GM23338 (cell line): ENCODE measurements at regions not wholly inside any gene's neighbourhood (a gene's known extent, or its start where the extent isn't known, plus 50 kb on each side); places are given as distances from the start of the nearest gene placed in this dataset.

ENCODE experiments used
- ATAC-seq: fragments of 200-7000 bp; cut with Tn5 transposase; 3 replicates; pipeline ENCODE4 v1.9.1; 2020
- DNase-seq: peaks from one replicate; pipeline ENCODE4 v3.0.0-alpha.2; 2015; ENCODE audit warnings: low spot score
- H2AFZ ChIP-seq: fragments of 200-600 bp; sonication (generic); 2 replicates; pipeline ENCODE4 v1.8.0; 2016; ENCODE audit warnings: antibody characterized with exemption, mild to moderate bottlenecking, moderate library complexity
- H3F3A ChIP-seq: fragments of 200-600 bp; sonication (generic); replicated peaks from 2 replicates; pipeline ENCODE4 v1.8.0; 2017; ENCODE audit warnings: antibody characterized with exemption, mixed run types, low read depth
- H3K27ac ChIP-seq: fragments of 200-600 bp; sonication (generic); 2 replicates; pipeline ENCODE4 v1.6.1; 2016; ENCODE audit warnings: low read depth
- H3K27me3 ChIP-seq: fragments of 200-600 bp; sonication (generic); 2 replicates; pipeline ENCODE4 v1.8.0; 2016; ENCODE audit warnings: mild to moderate bottlenecking, mixed run types, moderate library complexity; ENCODE audit not compliant: insufficient read depth
- H3K36me3 ChIP-seq: fragments of 200-600 bp; sonication (generic); 2 replicates; pipeline ENCODE4 v1.8.0; 2016; ENCODE audit warnings: mild to moderate bottlenecking; ENCODE audit not compliant: insufficient read depth
- H3K4me1 ChIP-seq: fragments of 200-600 bp; sonication (generic); 2 replicates; pipeline ENCODE4 v1.8.0; 2016; ENCODE audit warnings: mild to moderate bottlenecking, moderate library complexity; ENCODE audit not compliant: insufficient read depth
- H3K4me2 ChIP-seq: fragments of 200-600 bp; sonication (generic); 2 replicates; pipeline ENCODE4 v1.7.1; 2017; ENCODE audit warnings: mixed run types
- H3K4me3 ChIP-seq: fragments of 200-600 bp; sonication (generic); 2 replicates; pipeline ENCODE4 v1.6.1; 2016; ENCODE audit warnings: mixed run types
- H3K79me2 ChIP-seq: fragments of 200-600 bp; sonication (generic); replicated peaks from 2 replicates; pipeline ENCODE4 v1.8.0; 2017; ENCODE audit warnings: mild to moderate bottlenecking; ENCODE audit not compliant: insufficient read depth
- H3K9me2 ChIP-seq: fragments of 200-600 bp; sonication (generic); 2 replicates; pipeline ENCODE4 v1.8.0; 2017; ENCODE audit not compliant: insufficient read depth
- H4K20me1 ChIP-seq: fragments of 200-600 bp; sonication (generic); replicated peaks from 2 replicates; pipeline ENCODE4 v1.8.0; 2017; ENCODE audit warnings: mild to moderate bottlenecking; ENCODE audit not compliant: insufficient read depth
- H3K27ac Mint-ChIP-seq: 2 replicates; pipeline ENCODE4 v1.8.0; 2020; ENCODE audit warnings: inconsistent platforms, mild to moderate bottlenecking, moderate library complexity, mixed read lengths
- H3K27me3 Mint-ChIP-seq: 3 replicates; pipeline ENCODE4 v1.8.0; 2022; ENCODE audit warnings: low read depth, mild to moderate bottlenecking, moderate library complexity, mixed read lengths, inconsistent platforms; ENCODE audit not compliant: insufficient read depth, poor library complexity
- H3K36me3 Mint-ChIP-seq: 3 replicates; pipeline ENCODE4 v1.8.0; 2021; ENCODE audit warnings: low read depth, mild to moderate bottlenecking, inconsistent platforms, moderate library complexity, mixed read lengths
- H3K4me1 Mint-ChIP-seq: 3 replicates; pipeline ENCODE4 v1.8.0; 2020; ENCODE audit warnings: mild to moderate bottlenecking, inconsistent platforms, mixed read lengths
- H3K4me3 Mint-ChIP-seq: 3 replicates; pipeline ENCODE4 v1.8.0; 2021; ENCODE audit warnings: moderate library complexity, mild to moderate bottlenecking, inconsistent platforms, mixed read lengths
- H3K9me3 Mint-ChIP-seq: 3 replicates; pipeline ENCODE4 v1.8.0; 2020; ENCODE audit warnings: moderate library complexity, mild to moderate bottlenecking, inconsistent platforms, mixed read lengths
- CREB1 ChIP-seq: fragments of 250-450 bp; sonication (Bioruptor Pico); IDR thresholded peaks from 2 replicates; pipeline ENCODE4 v1.5.0; 2020; ENCODE audit warnings: low read depth, mild to moderate bottlenecking, moderate library complexity
- EZH2 ChIP-seq: fragments of 200-600 bp; sonication (generic); IDR thresholded peaks from one replicate; pipeline ENCODE4 v1.8.0; 2017; ENCODE audit warnings: antibody characterized with exemption, mild to moderate bottlenecking, low read depth; ENCODE audit not compliant: unreplicated experiment
- EZH2phosphoT487 ChIP-seq: fragments of 200-600 bp; sonication (generic); IDR thresholded peaks from one replicate; pipeline ENCODE4 v1.8.1; 2018; ENCODE audit warnings: antibody characterized with exemption; ENCODE audit not compliant: unreplicated experiment
- JUNB ChIP-seq: IDR thresholded peaks from one replicate; pipeline ENCODE4 v1.6.1; 2016; ENCODE audit warnings: antibody characterized with exemption; ENCODE audit not compliant: unreplicated experiment
- NANOG ChIP-seq: IDR thresholded peaks from 2 replicates; pipeline ENCODE4 v1.6.1; 2016; ENCODE audit warnings: antibody characterized with exemption, borderline replicate concordance
- POLR2AphosphoS5 ChIP-seq: IDR thresholded peaks from 2 replicates; pipeline ENCODE4 v1.6.1; 2016; ENCODE audit warnings: antibody characterized with exemption, low read depth
- STAT1 ChIP-seq: IDR thresholded peaks from one replicate; pipeline ENCODE4 v1.6.1; 2016; ENCODE audit warnings: antibody characterized with exemption; ENCODE audit not compliant: unreplicated experiment
- ZNF114 ChIP-seq: fragments of 250-450 bp; sonication (Bioruptor Pico); IDR thresholded peaks from 2 replicates; pipeline ENCODE4 v1.5.0; 2020; ENCODE audit warnings: mild to moderate bottlenecking, moderate library complexity
- ZNF331 ChIP-seq: fragments of 250-450 bp; sonication (Bioruptor Pico); IDR thresholded peaks from 2 replicates; pipeline ENCODE4 v1.5.0; 2020; ENCODE audit warnings: low read depth, mild to moderate bottlenecking, moderate library complexity
- TF ChIP-seq, protein P1 (sequence below), 2 experiments: fragments of 200-600 bp in 1 of 2; sonication (generic) in 1 of 2; conservative IDR thresholded peaks; 2 replicates each; pipeline versions ENCODE4 v1.5.1 to v1.6.1; 2016 to 2017; ENCODE audit warnings: antibody characterized with exemption in 2 of 2, low read depth in 2 of 2, mild to moderate bottlenecking in 2 of 2, moderate library complexity in 1 of 2
- TF ChIP-seq, protein P2 (sequence below): IDR thresholded peaks from one replicate; pipeline ENCODE4 v1.6.1; 2018; ENCODE audit warnings: antibody characterized with exemption; ENCODE audit not compliant: unreplicated experiment
- TF ChIP-seq, protein P3 (sequence below): fragments of 250-450 bp; sonication (Bioruptor Pico); IDR thresholded peaks from 2 replicates; pipeline ENCODE4 v1.5.0; 2020; ENCODE audit warnings: mild to moderate bottlenecking, moderate library complexity
- TF ChIP-seq, protein P4 (sequence below): IDR thresholded peaks from 2 replicates; pipeline ENCODE4 v1.6.1; 2016; ENCODE audit warnings: antibody characterized with exemption

DNA sequence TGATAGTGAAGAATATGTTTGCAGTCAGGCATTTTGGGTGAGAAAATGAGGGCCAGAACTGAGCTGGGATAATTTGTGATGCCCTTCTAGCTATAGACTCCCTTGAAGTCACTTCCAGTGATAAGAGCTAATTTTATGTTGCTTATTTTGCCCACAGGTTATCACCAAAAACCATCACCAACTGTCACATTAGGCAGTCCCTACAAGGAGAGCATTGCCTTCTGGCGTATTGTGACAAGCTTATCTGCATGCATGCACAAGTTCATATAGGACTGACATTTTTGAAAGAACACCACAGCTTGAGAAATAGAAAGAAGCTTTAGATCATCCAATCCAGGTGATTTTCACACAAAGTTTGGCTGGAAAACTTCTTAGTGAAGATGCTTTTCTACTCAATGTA lies 735.3 kb upstream of the RAG2 start:
- H3K4me1 Mint-ChIP-seq = no peaks in the 10 kb centered on the region
- no peak overlapping the region for H3K27ac Mint-ChIP-seq
- H2AFZ ChIP-seq = no peak overlapping the region
- H3K36me3 ChIP-seq = peaks cover 9% of the 10 kb centered on the region
- no peaks in the 10 kb centered on the region for H3K4me1 ChIP-seq
- TF ChIP-seq, protein P1, sequence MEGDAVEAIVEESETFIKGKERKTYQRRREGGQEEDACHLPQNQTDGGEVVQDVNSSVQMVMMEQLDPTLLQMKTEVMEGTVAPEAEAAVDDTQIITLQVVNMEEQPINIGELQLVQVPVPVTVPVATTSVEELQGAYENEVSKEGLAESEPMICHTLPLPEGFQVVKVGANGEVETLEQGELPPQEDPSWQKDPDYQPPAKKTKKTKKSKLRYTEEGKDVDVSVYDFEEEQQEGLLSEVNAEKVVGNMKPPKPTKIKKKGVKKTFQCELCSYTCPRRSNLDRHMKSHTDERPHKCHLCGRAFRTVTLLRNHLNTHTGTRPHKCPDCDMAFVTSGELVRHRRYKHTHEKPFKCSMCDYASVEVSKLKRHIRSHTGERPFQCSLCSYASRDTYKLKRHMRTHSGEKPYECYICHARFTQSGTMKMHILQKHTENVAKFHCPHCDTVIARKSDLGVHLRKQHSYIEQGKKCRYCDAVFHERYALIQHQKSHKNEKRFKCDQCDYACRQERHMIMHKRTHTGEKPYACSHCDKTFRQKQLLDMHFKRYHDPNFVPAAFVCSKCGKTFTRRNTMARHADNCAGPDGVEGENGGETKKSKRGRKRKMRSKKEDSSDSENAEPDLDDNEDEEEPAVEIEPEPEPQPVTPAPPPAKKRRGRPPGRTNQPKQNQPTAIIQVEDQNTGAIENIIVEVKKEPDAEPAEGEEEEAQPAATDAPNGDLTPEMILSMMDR (conservative IDR thresholded peaks at IDR 0.05; ENCODE audit: low read depth in 2 of 2) = no peak
- TF ChIP-seq, protein P2, sequence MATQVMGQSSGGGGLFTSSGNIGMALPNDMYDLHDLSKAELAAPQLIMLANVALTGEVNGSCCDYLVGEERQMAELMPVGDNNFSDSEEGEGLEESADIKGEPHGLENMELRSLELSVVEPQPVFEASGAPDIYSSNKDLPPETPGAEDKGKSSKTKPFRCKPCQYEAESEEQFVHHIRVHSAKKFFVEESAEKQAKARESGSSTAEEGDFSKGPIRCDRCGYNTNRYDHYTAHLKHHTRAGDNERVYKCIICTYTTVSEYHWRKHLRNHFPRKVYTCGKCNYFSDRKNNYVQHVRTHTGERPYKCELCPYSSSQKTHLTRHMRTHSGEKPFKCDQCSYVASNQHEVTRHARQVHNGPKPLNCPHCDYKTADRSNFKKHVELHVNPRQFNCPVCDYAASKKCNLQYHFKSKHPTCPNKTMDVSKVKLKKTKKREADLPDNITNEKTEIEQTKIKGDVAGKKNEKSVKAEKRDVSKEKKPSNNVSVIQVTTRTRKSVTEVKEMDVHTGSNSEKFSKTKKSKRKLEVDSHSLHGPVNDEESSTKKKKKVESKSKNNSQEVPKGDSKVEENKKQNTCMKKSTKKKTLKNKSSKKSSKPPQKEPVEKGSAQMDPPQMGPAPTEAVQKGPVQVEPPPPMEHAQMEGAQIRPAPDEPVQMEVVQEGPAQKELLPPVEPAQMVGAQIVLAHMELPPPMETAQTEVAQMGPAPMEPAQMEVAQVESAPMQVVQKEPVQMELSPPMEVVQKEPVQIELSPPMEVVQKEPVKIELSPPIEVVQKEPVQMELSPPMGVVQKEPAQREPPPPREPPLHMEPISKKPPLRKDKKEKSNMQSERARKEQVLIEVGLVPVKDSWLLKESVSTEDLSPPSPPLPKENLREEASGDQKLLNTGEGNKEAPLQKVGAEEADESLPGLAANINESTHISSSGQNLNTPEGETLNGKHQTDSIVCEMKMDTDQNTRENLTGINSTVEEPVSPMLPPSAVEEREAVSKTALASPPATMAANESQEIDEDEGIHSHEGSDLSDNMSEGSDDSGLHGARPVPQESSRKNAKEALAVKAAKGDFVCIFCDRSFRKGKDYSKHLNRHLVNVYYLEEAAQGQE = no peak
- TF ChIP-seq, protein P3, sequence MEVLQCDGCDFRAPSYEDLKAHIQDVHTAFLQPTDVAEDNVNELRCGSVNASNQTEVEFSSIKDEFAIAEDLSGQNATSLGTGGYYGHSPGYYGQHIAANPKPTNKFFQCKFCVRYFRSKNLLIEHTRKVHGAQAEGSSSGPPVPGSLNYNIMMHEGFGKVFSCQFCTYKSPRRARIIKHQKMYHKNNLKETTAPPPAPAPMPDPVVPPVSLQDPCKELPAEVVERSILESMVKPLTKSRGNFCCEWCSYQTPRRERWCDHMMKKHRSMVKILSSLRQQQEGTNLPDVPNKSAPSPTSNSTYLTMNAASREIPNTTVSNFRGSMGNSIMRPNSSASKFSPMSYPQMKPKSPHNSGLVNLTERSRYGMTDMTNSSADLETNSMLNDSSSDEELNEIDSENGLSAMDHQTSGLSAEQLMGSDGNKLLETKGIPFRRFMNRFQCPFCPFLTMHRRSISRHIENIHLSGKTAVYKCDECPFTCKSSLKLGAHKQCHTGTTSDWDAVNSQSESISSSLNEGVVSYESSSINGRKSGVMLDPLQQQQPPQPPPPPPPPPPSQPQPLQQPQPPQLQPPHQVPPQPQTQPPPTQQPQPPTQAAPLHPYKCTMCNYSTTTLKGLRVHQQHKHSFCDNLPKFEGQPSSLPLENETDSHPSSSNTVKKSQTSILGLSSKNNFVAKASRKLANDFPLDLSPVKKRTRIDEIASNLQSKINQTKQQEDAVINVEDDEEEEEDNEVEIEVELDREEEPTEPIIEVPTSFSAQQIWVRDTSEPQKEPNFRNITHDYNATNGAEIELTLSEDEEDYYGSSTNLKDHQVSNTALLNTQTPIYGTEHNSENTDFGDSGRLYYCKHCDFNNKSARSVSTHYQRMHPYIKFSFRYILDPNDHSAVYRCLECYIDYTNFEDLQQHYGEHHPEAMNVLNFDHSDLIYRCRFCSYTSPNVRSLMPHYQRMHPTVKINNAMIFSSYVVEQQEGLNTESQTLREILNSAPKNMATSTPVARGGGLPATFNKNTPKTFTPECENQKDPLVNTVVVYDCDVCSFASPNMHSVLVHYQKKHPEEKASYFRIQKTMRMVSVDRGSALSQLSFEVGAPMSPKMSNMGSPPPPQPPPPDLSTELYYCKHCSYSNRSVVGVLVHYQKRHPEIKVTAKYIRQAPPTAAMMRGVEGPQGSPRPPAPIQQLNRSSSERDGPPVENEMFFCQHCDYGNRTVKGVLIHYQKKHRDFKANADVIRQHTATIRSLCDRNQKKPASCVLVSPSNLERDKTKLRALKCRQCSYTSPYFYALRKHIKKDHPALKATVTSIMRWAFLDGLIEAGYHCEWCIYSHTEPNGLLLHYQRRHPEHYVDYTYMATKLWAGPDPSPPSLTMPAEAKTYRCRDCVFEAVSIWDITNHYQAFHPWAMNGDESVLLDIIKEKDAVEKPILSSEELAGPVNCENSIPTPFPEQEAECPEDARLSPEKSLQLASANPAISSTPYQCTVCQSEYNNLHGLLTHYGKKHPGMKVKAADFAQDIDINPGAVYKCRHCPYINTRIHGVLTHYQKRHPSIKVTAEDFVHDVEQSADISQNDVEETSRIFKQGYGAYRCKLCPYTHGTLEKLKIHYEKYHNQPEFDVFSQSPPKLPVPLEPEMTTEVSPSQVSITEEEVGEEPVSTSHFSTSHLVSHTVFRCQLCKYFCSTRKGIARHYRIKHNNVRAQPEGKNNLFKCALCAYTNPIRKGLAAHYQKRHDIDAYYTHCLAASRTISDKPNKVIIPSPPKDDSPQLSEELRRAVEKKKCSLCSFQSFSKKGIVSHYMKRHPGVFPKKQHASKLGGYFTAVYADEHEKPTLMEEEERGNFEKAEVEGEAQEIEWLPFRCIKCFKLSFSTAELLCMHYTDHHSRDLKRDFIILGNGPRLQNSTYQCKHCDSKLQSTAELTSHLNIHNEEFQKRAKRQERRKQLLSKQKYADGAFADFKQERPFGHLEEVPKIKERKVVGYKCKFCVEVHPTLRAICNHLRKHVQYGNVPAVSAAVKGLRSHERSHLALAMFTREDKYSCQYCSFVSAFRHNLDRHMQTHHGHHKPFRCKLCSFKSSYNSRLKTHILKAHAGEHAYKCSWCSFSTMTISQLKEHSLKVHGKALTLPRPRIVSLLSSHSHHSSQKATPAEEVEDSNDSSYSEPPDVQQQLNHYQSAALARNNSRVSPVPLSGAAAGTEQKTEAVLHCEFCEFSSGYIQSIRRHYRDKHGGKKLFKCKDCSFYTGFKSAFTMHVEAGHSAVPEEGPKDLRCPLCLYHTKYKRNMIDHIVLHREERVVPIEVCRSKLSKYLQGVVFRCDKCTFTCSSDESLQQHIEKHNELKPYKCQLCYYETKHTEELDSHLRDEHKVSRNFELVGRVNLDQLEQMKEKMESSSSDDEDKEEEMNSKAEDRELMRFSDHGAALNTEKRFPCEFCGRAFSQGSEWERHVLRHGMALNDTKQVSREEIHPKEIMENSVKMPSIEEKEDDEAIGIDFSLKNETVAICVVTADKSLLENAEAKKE = no peak
- TF ChIP-seq EZH2 (no peak), NANOG (no peak), CREB1 (CRISPR knock-in tag) (no peak), JUNB (no peak), ZNF331 (CRISPR knock-in tag) (no peak), STAT1 (no peak), POLR2AphosphoS5 (no peak), ZNF114 (no peak), EZH2phosphoT487 (no peak)
- TF ChIP-seq, protein P4, sequence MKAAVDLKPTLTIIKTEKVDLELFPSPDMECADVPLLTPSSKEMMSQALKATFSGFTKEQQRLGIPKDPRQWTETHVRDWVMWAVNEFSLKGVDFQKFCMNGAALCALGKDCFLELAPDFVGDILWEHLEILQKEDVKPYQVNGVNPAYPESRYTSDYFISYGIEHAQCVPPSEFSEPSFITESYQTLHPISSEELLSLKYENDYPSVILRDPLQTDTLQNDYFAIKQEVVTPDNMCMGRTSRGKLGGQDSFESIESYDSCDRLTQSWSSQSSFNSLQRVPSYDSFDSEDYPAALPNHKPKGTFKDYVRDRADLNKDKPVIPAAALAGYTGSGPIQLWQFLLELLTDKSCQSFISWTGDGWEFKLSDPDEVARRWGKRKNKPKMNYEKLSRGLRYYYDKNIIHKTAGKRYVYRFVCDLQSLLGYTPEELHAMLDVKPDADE = no peak
- no peaks in the 10 kb centered on the region for H3K9me2 ChIP-seq
- no peaks in the 10 kb centered on the region for H3K79me2 ChIP-seq
- no peaks in the 10 kb centered on the region for H3F3A ChIP-seq
- peaks cover 21% of the 10 kb centered on the region; the same call in 2 of the 3 replicates for H3K36me3 Mint-ChIP-seq
- ATAC-seq = no peak
- no peak overlapping the region for H3K4me3 Mint-ChIP-seq
- no peak overlapping the region for H3K4me3 ChIP-seq
- DNase-seq = no peak
- no peaks in the 10 kb centered on the region for H3K27me3 ChIP-seq
- no peaks in the 10 kb centered on the region for H3K27me3 Mint-ChIP-seq
- peaks cover 98% of the 10 kb centered on the region for H3K9me3 Mint-ChIP-seq
- no peak overlapping the region for H3K4me2 ChIP-seq
- no peaks in the 10 kb centered on the region for H4K20me1 ChIP-seq
- no peak overlapping the region for H3K27ac ChIP-seq
